NB4 (cell line): ENCODE measurements at regions not wholly inside any gene's neighbourhood (a gene's known extent, or its start where the extent isn't known, plus 50 kb on each side); places are given as distances from the start of the nearest gene placed in this dataset.

Experiments used
- CTCF ChIP-seq: IDR thresholded peaks from one replicate; pipeline ENCODE4 v1.5.1; 2012; ENCODE audit warnings: low read depth, low read length
- MAX ChIP-seq: IDR thresholded peaks from 2 replicates; pipeline ENCODE4 v1.6.1; 2011; ENCODE audit warnings: low read depth, low read length
- MYC ChIP-seq: IDR thresholded peaks from 2 replicates; pipeline ENCODE4 v1.6.1; 2011; ENCODE audit warnings: low read depth, low read length
- POLR2A ChIP-seq: IDR thresholded peaks from 2 replicates; pipeline ENCODE4 v1.6.1; 2011; ENCODE audit warnings: mild to moderate bottlenecking; ENCODE audit not compliant: insufficient read length; ENCODE audit errors: extremely low read depth

GRCh38 chr7:155899596-155899995 is 87.3 kb upstream of the SHH start:
- TF ChIP-seq CTCF = no peak
- TF ChIP-seq POLR2A = no peak
- no peak for TF ChIP-seq MYC
- no peak for TF ChIP-seq MAX
